Sigmoid colon (tissue), 6 donors: ENCODE measurements at regions not wholly inside any gene's neighbourhood (a gene's known extent, or its start where the extent isn't known, plus 50 kb on each side); places are given as distances from the start of the nearest gene placed in this dataset.

Source experiments
- DNase-seq: peaks from one replicate; pipeline ENCODE4 v3.0.0-alpha.2; 2019
- H3K27ac ChIP-seq, 4 donors: fragments of 200-600 bp; sonication (generic); one replicate each; pipeline ENCODE4 v1.5.1; 2016 to 2019; ENCODE audit warnings: mild to moderate bottlenecking in 1 of 4
- H3K27me3 ChIP-seq, 3 donors: fragments of 200-600 bp; sonication (generic); one replicate each; pipeline ENCODE4 v1.5.1; 2019; ENCODE audit warnings: mild to moderate bottlenecking in 1 of 3
- H3K36me3 ChIP-seq, 4 donors: fragments of 200-600 bp; sonication (generic); one replicate each; pipeline ENCODE4 v1.5.1; 2016 to 2019
- H3K4me1 ChIP-seq, 4 donors: fragments of 200-600 bp; sonication (generic); one replicate each; pipeline ENCODE4 v1.5.1; 2017 to 2019
- H3K4me3 ChIP-seq, 4 donors: fragments of 200-600 bp; sonication (generic); one replicate each; pipeline ENCODE4 v1.5.1; 2017 to 2019; ENCODE audit warnings: mild to moderate bottlenecking in 2 of 4, moderate library complexity in 1 of 4
- H3K9me3 ChIP-seq, 4 donors: fragments of 200-600 bp in 3 of 4; sonication (generic) in 3 of 4; one replicate each; pipeline versions ENCODE4 v1.5.1 to v1.6.1; 2013 to 2019
- EP300 ChIP-seq, 4 donors: sonication (generic); formaldehyde crosslinking; IDR thresholded peaks; one replicate each; pipeline ENCODE4 v1.6.1; 2017; ENCODE audit warnings: antibody characterized with exemption in 4 of 4
- POLR2A ChIP-seq, 2 donors: fragments of 450-650 bp; IDR thresholded peaks; one replicate each; pipeline ENCODE4 v1.6.1; 2016; ENCODE audit warnings: antibody characterized with exemption in 2 of 2, mild to moderate bottlenecking in 2 of 2, moderate library complexity in 2 of 2
- POLR2AphosphoS5 ChIP-seq, 4 donors: sonication (generic); formaldehyde crosslinking; IDR thresholded peaks; one replicate each; pipeline ENCODE4 v1.6.1; 2017; ENCODE audit warnings: antibody characterized with exemption in 4 of 4
- WGBS, 2 donors: extraction: QIAGEN DNeasy Blood & Tissue Kit; methylation state at CpG; one replicate each; pipeline ENCODE4 v1.1.7; 2013; 5-methylcytosine and 5-hydroxymethylcytosine counted together
- intact Hi-C: fragments of 100-400 bp; cut with DNase I; formaldehyde crosslinking; loops from one replicate; pipeline ENCODE4 v1.15.1; 2023
- TF ChIP-seq, protein P1 (sequence below), 4 experiments: fragments of 450-650 bp in 3 of 4; fragments of 200-600 bp in 1 of 4; IDR thresholded peaks; one replicate each; pipeline ENCODE4 v1.5.1; 2016 to 2019; ENCODE audit warnings: antibody characterized with exemption in 4 of 4, mild to moderate bottlenecking in 3 of 4, moderate library complexity in 2 of 4
- donor health status: healthy with polysubstance abuse.
- donor health status: healthy.

- Histone ChIP-seq H3K27me3 (no peaks in the 10 kb centered on the region), H3K36me3 (no peaks in the 10 kb centered on the region), H3K4me3 (no peak overlapping the region), H3K27ac (no peak overlapping the region), H3K9me3 (no peaks in the 10 kb centered on the region), H3K4me1 (no peaks in the 10 kb centered on the region)
- intact Hi-C loops = no loop called here
- DNase-seq = no peak
- no peak for TF ChIP-seq POLR2A (IDR thresholded peaks at IDR 0.05)
- 88 to 94% methylated on average over 3 of the region's 3 CpGs for WGBS, 2 donors
Observed at GRCh38 chr5:38119836-38120235, 138.5 kb upstream of the EGFLAM start.

- WGBS, 2 donors = 79 to 80% methylated on average over 5 of the region's 5 CpGs
- TF ChIP-seq, protein P1, sequence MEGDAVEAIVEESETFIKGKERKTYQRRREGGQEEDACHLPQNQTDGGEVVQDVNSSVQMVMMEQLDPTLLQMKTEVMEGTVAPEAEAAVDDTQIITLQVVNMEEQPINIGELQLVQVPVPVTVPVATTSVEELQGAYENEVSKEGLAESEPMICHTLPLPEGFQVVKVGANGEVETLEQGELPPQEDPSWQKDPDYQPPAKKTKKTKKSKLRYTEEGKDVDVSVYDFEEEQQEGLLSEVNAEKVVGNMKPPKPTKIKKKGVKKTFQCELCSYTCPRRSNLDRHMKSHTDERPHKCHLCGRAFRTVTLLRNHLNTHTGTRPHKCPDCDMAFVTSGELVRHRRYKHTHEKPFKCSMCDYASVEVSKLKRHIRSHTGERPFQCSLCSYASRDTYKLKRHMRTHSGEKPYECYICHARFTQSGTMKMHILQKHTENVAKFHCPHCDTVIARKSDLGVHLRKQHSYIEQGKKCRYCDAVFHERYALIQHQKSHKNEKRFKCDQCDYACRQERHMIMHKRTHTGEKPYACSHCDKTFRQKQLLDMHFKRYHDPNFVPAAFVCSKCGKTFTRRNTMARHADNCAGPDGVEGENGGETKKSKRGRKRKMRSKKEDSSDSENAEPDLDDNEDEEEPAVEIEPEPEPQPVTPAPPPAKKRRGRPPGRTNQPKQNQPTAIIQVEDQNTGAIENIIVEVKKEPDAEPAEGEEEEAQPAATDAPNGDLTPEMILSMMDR (IDR thresholded peaks at IDR 0.05) = no peak
- no peak for TF ChIP-seq EP300 (IDR thresholded peaks at IDR 0.05)
- TF ChIP-seq POLR2AphosphoS5 (IDR thresholded peaks at IDR 0.05) = no peak
- no peak for TF ChIP-seq POLR2A (IDR thresholded peaks at IDR 0.05)
- Histone ChIP-seq H3K36me3 (no peaks in the 10 kb centered on the region), H3K4me1 (no peaks in the 10 kb centered on the region), H3K27ac (no peak overlapping the region), H3K4me3 (no peak overlapping the region), H3K9me3 (no peaks in the 10 kb centered on the region), H3K27me3 (no peaks in the 10 kb centered on the region)
- intact Hi-C loops = no loop called here
- DNase-seq = no peak
Observed at GRCh38 chr5:38117784-38118479, 140.4 kb upstream of the EGFLAM start.

GRCh38 chr5:38115318-38115827 is 143.0 kb upstream of the EGFLAM start:
- H3K4me3 ChIP-seq = no peak overlapping the region
- H3K27ac ChIP-seq = no peak overlapping the region
- no peaks in the 10 kb centered on the region for H3K27me3 ChIP-seq
- H3K4me1 ChIP-seq = no peaks in the 10 kb centered on the region
- intact Hi-C loops = no loop called here
- TF ChIP-seq POLR2A (IDR thresholded peaks at IDR 0.05) = no peak
- no peak for TF ChIP-seq POLR2AphosphoS5 (IDR thresholded peaks at IDR 0.05)
- no peak for TF ChIP-seq EP300 (IDR thresholded peaks at IDR 0.05)
- H3K9me3 ChIP-seq = no peaks in the 10 kb centered on the region
- no peaks in the 10 kb centered on the region for H3K36me3 ChIP-seq
- WGBS, 2 donors = 15 to 50% methylated on average over 2 of the region's 2 CpGs
- no peak for DNase-seq

DNA sequence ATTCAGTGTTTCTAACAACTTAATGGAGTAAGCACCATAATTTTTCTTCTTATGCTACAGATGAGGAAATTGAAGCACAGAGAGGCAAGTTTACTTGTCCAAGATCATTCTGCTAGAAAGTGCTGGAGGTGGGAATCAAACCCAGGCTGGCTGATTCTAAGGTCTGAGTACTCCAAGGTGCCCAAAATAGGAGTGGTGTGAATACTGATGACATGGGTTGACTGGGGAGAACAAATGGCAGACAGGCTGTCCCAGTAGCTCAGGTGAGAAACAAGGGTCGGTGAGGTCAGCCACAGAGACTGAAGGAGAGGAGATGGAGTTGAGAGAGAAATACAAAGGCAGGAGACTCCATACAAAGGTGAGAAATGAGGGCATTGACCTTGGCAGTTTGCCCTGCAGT is 144.5 kb upstream of the EGFLAM start:
- intact Hi-C loops = no loop called here
- Histone ChIP-seq H3K9me3 (no peaks in the 10 kb centered on the region), H3K36me3 (no peaks in the 10 kb centered on the region), H3K27ac (no peak overlapping the region), H3K4me1 (no peaks in the 10 kb centered on the region), H3K27me3 (no peaks in the 10 kb centered on the region), H3K4me3 (no peak overlapping the region)
- WGBS, 2 donors = 80 to 89% methylated on average over 1 of the region's 1 CpG
- no peak for DNase-seq
- TF ChIP-seq, protein P1 (IDR thresholded peaks at IDR 0.05) = no peak
- TF ChIP-seq POLR2AphosphoS5 (IDR thresholded peaks at IDR 0.05) (no peak), EP300 (IDR thresholded peaks at IDR 0.05) (no peak)

DNA sequence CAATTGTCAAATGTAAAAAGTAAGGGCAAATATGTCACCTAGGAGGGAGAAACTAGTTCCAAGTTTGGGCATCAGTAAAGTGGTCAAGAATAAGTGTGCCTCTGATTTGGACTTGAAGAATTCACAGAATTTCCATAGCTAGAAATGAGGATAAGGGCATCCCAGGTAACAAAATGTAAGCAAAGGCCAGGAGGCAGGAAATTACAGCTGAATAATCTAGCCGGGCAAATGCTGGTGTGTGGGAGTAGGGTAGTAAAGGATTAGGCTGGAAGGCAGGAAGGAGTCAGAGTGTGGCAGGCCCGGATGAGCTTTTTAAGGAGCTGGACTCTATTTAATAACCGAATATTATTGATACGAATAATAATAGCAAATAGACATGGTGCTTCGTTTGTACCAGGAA is 144.9 kb upstream of the EGFLAM start:
- 88 to 92% methylated on average over 5 of the region's 5 CpGs for WGBS, 2 donors

More for the DNA sequence above, 144.9 kb upstream of the EGFLAM start:
- Histone ChIP-seq H3K4me1 (no peaks in the 10 kb centered on the region), H3K36me3 (no peaks in the 10 kb centered on the region), H3K9me3 (no peaks in the 10 kb centered on the region), H3K4me3 (no peak overlapping the region), H3K27ac (no peak overlapping the region), H3K27me3 (no peaks in the 10 kb centered on the region)
- DNase-seq = no peak
- intact Hi-C loops = no loop called here
- TF ChIP-seq POLR2AphosphoS5 (IDR thresholded peaks at IDR 0.05) (no peak), POLR2A (IDR thresholded peaks at IDR 0.05) (no peak), EP300 (IDR thresholded peaks at IDR 0.05) (no peak)
- TF ChIP-seq, protein P1 (IDR thresholded peaks at IDR 0.05) = no peak
